HG03066 (cell line): ENCODE measurements at regions not wholly inside any gene's neighbourhood (a gene's known extent, or its start where the extent isn't known, plus 50 kb on each side); places are given as distances from the start of the nearest gene placed in this dataset.
"Not testable (repeated sequence)": the region's sequence is repeated elsewhere in the genome, so short reads cannot be mapped to it uniquely, and the experiment has no call there.

Experiments used
- ATAC-seq: cut with Tn5 transposase; IDR thresholded peaks from one replicate; pipeline ENCODE4 v1.9.1; 2021; ENCODE audit warnings: low read depth; ENCODE audit not compliant: unreplicated experiment

DNA sequence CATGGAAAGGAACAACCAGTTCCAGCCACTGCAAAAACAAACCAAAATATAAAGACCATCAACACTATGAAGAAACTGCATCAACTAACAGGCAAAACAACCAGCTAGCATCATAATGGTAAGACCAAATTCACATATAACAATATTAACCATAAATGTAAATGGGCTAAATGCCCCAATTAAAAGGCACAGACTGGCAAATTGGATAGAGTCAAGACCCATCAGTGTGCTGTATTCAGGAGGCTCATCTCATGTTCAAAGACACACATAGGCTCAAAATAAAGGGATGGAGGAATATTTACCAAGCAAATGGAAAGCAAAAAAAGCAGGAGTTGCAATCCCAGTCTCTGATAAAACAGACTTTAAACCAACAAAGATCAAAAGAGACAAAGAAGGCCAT is 89.7 kb upstream of the SETMAR start:
- ATAC-seq, result not testable (repeated sequence)

DNA sequence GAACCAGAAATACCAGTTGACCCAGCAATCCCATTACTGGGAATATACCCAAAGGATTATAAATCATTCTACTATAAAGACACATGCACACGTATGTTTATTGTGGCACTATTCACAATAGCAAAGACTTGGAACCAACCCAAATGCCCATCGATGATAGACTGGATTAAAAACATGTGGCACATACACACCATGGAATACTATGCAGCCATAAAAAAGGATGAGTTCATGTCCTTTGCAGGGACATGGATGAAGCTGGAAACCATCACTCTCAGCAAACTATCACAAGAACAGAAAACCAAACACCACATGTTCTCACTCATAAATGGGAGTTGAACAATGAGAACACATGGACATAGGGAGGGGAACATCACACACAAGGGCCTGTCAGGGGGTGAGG is 86.2 kb upstream of the SETMAR start:
- not testable (repeated sequence) for ATAC-seq

DNA sequence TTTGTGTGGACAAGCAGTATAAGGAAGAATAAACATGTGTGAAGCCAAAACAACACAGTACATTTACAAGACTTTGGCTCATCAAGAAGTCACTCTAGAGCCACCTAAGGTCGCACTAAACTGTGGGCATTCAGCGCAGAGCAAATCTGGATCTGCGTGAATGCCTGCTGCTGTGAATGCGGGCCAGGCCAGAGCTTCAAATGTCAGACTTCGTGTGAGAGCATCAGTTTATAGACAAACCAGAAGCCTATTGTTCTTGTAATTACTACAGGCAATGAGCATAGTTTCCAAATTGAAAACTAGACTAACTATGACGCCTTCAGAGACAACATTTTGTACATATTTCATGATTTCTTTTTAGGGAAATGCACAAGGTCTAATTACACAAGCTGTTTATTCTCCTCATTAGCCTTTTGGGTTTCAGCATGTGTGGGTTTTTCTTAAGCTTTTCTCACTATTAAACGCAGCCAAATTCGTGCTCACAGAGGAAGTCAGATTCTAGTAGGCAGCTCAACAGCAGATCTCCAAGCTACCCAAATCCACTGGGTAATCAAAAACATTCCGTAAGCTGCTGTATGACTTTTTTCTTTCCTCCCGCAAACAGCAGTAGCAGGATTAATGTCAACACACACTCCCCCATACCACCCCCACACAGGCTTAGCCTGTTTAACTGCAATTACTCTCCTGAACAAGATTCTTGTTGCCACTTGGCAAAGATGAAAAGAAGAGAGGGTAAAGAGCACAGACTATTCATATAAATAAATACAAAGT is 84.5 kb upstream of the SETMAR start:
- ATAC-seq, result no peak

DNA sequence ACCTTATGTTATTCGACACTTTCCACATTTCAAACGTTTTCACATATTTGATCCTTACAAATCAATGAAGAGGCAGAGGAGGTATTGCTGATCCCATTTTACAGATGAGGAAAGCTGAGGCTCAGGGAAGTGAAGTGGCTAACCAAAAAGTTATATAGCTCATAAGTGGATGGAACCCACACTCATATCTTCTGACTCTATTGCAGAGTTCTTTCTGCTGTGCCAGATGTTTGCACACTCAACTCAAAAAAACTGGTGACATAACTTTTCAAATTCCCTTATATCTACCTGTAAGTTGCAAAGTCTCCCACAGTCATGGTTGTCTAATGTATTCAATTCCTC is 84.0 kb upstream of the SETMAR start:
- ATAC-seq, result no peak

GRCh38 chr3:4220065-4220464 is 83.1 kb upstream of the SETMAR start:
- ATAC-seq, result no peak

- no peak for ATAC-seq
Measured at GRCh38 chr3:4222574-4223175, 80.5 kb upstream of the SETMAR start.

GRCh38 chr3:4223777-4224176 is 79.4 kb upstream of the SETMAR start:
- ATAC-seq, result no peak

DNA sequence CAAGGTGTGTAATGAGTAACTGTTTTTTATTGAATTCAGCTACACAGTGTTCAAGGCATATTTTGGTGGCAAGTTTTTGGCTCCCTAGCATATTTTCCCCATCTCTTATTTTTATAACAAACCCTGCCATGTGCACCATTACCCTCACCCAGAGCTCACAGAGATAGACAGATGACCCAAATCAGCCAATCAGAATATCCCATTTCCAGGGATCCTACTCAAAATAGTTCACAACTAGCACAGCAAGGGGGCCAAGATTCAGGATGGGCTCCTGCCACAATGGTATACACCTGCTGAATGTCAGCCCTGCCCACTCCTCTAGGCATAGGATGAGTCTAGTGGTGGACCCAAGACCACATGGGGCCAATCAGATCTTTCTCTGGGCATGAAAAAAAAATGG is 78.8 kb upstream of the SETMAR start:
- no peak for ATAC-seq

- ATAC-seq, result no peak
Measured at GRCh38 chr3:4225005-4225471, 78.1 kb upstream of the SETMAR start.

DNA sequence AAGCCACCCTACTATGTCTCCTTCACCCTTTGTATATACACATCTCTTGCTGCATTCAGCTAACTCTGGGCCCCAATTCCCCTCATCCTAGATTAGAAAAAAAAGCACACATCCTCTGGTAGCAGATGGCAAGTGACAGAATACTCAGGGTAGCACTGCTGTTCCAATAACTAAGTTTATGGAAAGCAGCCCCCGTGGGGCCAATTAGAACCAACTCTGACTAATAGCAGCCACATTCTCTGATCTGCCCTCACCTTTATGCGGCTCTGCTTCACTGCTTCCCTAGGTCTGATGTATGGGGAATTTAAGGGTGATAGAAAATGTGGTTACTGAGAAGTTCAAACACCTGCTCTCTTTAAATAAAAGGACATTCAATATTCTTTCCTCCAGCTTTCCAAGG is 74.9 kb upstream of the SETMAR start:
- ATAC-seq, result no peak

- ATAC-seq, result no peak
Measured at GRCh38 chr3:4231041-4231440, 72.1 kb upstream of the SETMAR start.

- no peak for ATAC-seq
Measured at GRCh38 chr3:4232798-4233197, 70.4 kb upstream of the SETMAR start.

- no peak for ATAC-seq
Measured at GRCh38 chr3:4233488-4233887, 69.7 kb upstream of the SETMAR start.

GRCh38 chr3:4234889-4235288 is 68.3 kb upstream of the SETMAR start:
- no peak for ATAC-seq

DNA sequence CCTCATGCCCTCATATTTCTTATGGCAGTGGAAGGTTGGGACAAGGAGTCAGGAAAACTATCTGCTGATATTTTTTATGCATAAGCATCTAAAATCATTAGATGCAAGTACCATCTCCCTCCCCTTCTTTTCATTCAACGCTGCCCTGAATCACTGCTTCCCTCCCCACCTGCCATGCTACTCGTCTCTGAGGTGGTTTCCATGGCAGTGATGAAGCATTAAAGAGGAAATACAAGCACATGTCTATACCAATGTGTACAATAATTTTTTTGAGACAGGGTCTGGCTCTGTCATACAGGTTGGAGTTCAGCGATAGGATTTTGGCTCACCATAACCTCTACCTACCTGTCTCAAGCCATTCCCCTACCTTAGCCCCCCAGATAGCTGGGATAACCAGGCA is 67.5 kb upstream of the SETMAR start:
- ATAC-seq, result no peak

DNA sequence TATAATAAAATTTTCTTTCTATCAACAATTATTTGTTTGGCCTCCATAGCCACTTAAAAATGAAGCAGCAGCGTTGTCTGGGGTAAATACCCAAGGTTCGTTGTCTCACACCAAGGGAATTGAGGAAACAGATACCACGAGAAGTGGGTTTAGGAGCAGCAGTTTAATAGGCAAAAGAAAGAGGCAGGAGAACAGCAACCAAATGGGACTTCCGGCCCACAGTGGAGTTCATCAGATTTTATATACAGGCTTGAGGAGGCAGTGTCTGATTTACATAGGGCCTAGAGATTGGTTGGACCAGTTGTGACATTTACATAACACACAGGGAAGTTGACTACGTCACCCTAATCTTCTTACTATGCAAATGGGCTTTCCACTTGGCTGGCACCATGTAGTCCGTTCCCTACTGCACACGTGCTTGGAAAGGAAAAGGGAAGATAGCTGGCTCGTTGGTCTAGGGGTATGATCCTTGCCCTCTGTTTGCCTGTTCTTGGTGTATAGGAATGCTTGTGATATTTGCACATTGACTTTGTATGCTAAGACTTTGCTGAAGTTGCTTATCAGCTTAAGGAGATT is 61.5 kb upstream of the SETMAR start:
- ATAC-seq, result no peak

- no peak for ATAC-seq
Measured at GRCh38 chr3:4245671-4246070, 57.5 kb upstream of the SETMAR start.

- ATAC-seq, result no peak
Measured at GRCh38 chr3:4247391-4247790, 55.8 kb upstream of the SETMAR start.

- no peak for ATAC-seq
Measured at GRCh38 chr3:4250064-4250463, 53.1 kb upstream of the SETMAR start.

DNA sequence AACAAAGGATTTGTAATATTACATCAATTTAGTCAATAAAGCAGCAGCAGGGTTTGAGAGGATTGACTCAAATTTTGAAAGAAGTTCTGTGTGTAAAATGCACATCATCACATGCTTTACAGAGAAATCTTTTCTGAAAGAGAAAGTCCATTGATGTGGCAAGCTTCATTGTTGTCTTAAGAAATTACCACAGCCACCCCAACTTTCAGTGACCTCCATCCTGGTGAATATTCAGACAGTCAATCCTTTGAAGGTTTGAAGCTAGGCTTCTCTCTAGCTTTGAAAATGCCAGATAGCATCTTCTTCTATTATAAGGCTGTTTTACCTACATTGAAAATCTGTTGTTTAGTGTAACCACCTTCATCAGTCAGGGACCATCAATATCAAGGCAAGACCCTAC is 51.8 kb upstream of the SETMAR start:
- ATAC-seq, result no peak

DNA sequence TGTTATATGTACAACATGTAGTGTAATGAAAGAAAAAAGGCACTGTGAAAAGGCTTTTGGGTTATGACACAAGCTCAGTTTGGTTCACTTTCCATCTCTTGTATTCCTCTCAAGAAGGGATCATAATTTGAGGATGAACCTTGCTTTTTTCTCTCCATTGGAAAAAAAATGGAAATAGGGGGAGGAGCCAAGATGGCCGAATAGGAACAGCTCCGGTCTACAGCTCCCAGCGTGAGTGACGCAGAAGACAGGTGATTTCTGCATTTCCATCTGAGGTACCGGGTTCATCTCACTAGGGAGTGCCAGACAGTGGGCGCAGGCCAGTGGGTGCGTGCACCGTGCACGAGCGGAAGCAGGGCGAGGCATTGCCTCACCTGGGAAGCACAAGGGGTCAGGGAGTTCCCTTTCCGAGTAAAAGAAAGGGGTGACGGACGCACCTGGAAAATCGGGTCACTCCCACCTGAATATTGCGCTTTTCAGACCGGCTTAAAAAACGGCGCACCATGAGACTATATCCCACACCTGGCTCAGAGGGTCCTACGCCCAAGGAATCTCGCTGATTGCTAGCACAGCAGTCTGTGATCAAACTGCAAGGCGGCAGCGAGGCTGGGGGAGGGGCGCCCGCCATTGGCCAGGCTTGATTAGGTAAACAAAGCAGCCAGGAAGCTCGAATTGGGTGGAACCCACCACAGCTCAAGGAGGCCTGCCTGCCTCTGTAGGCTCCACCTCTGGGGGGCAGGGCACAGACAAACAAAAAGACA is 49.9 kb upstream of the SETMAR start:
- not testable (repeated sequence) for ATAC-seq
